HepG2 (cell line): ENCODE measurements at regions not wholly inside any gene's neighbourhood (a gene's known extent, or its start where the extent isn't known, plus 50 kb on each side); places are given as distances from the start of the nearest gene placed in this dataset.
A peak's percentile ranks its signal among the peaks of the same experiment; 100 is the strongest.

ENCODE experiments used
- ATAC-seq: fragments of 200-7000 bp; cut with Tn5 transposase; 3 replicates; pipeline ENCODE4 v1.9.1; 2020; ENCODE audit warnings: mild to moderate bottlenecking, moderate library complexity
- BruUV-seq: library from RNA; stranded (reverse); fragments of 400-500 nt; replicated peaks from 2 replicates; lab custom pipeline; 2021; lab: Mats Ljungman, UMichigan
- CTCF ChIA-PET: fragments of 300-600 bp; formaldehyde crosslinking; extraction: SDS; loops from one replicate; lab custom pipeline; 2021; ENCODE audit warnings: low total read pairs, inconsistent platforms, low intra/inter-chr PET ratio; lab: Yijun Ruan, JAX
- POLR2A ChIA-PET: fragments of 350-600 bp; sonication (Branson Sonifier 250); formaldehyde crosslinking; loops from one replicate; lab custom pipeline; 2020; ENCODE audit warnings: antibody characterized with exemption, inconsistent platforms; lab: Yijun Ruan, JAX
- DNase-seq: peaks from one replicate; pipeline ENCODE4 v3.0.0-alpha.2; 2015; ENCODE audit warnings: low spot score
- FAIRE-seq: peaks from 3 replicates; lab custom pipeline; 2011; peaks lifted over from hg19 to GRCh38; lab: Jason Lieb, UNC
- H2AFZ ChIP-seq: one replicate; pipeline ENCODE4 v1.6.1; 2011; ENCODE audit warnings: low read length, inconsistent platforms
- H3K27ac ChIP-seq: fragments of 300-600 bp; 3 replicates; pipeline ENCODE4 v1.8.0; 2011; ENCODE audit warnings: mixed run types, mild to moderate bottlenecking, mixed read lengths, low read length, inconsistent platforms; ENCODE audit not compliant: insufficient read depth; ENCODE audit errors: extremely low read length
- H3K27me3 ChIP-seq, 2 experiments: fragments of 200-600 bp in 1 of 2; 2 replicates in 1 of 2; 3 replicates in 1 of 2; pipeline versions ENCODE4 v1.6.0 to v1.8.0; 2011; ENCODE audit warnings: low read length in 2 of 2, mild to moderate bottlenecking in 2 of 2, moderate library complexity in 2 of 2, inconsistent platforms in 1 of 2; ENCODE audit not compliant: insufficient read depth in 2 of 2, control insufficient read depth in 1 of 2
- H3K36me3 ChIP-seq, 2 experiments: fragments of 200-600 bp in 1 of 2; replicated peaks in 1 of 2; 2 replicates in 1 of 2; 3 replicates in 1 of 2; pipeline versions ENCODE4 v1.5.1 to v1.8.0; 2011; ENCODE audit warnings: low read length in 2 of 2, inconsistent platforms in 1 of 2; ENCODE audit not compliant: insufficient read depth in 2 of 2, control insufficient read depth in 1 of 2
- H3K4me1 ChIP-seq: 2 replicates; pipeline ENCODE4 v1.5.1; 2012; ENCODE audit warnings: low read length, inconsistent platforms; ENCODE audit not compliant: insufficient read depth
- H3K4me2 ChIP-seq: 2 replicates; pipeline ENCODE4 v1.6.0; 2011; ENCODE audit warnings: low read depth, low read length, inconsistent platforms
- H3K4me3 ChIP-seq, 3 experiments: fragments of 200-600 bp in 1 of 3; sonication (generic), shearing (Covaris generic) in 1 of 3; replicated peaks in 1 of 3; 2 replicates each; pipeline ENCODE4 v1.5.1; 2011 to 2016; ENCODE audit warnings: low read length in 3 of 3, inconsistent platforms in 2 of 3, low read depth in 2 of 3, mild to moderate bottlenecking in 2 of 3, control low read depth in 1 of 3, mixed read lengths in 1 of 3; ENCODE audit not compliant: insufficient read depth in 1 of 3
- H3K79me2 ChIP-seq: one replicate; pipeline ENCODE4 v1.6.1; 2011; ENCODE audit warnings: low read length, inconsistent platforms; ENCODE audit not compliant: insufficient read depth
- H3K9ac ChIP-seq: 2 replicates; pipeline ENCODE4 v1.6.0; 2011; ENCODE audit warnings: mild to moderate bottlenecking, low read depth, low read length, inconsistent platforms; ENCODE audit not compliant: insufficient read depth
- H3K9me3 ChIP-seq: 2 replicates; pipeline ENCODE4 v1.5.1; 2012; ENCODE audit warnings: mild to moderate bottlenecking, low read length
- H4K20me1 ChIP-seq: 2 replicates; pipeline ENCODE4 v1.6.0; 2011; ENCODE audit warnings: inconsistent platforms, mild to moderate bottlenecking, low read length, moderate library complexity; ENCODE audit not compliant: insufficient read depth
- BORCS8-MEF2B ChIP-seq: sonication (generic); formaldehyde crosslinking; IDR thresholded peaks from 2 replicates; pipeline ENCODE4 v1.8.0; 2022; ENCODE audit warnings: mild to moderate bottlenecking, missing genetic modification reagents
- HNF4A ChIP-seq: sonication (generic); formaldehyde crosslinking; IDR thresholded peaks from 2 replicates; pipeline ENCODE4 v1.4.0; 2020; ENCODE audit warnings: missing genetic modification reagents
- MZF1 ChIP-seq: sonication (generic); formaldehyde crosslinking; IDR thresholded peaks from 2 replicates; pipeline ENCODE4 v1.8.1; 2023; ENCODE audit warnings: mild to moderate bottlenecking, missing genetic modification reagents, borderline replicate concordance
- ZBTB25 ChIP-seq: IDR thresholded peaks from 2 replicates; pipeline ENCODE4 v1.6.1; 2018; ENCODE audit warnings: missing genetic modification reagents
- WGBS: methylation state at CpG from one replicate; pipeline ENCODE4 v1.1.6; 2017; ENCODE audit warnings: low lambda C conversion rate; 5-methylcytosine and 5-hydroxymethylcytosine counted together
- in situ Hi-C: cut with HindIII; loops from 2 replicates; pipeline ENCODE4 v1.10.0; 2017; ENCODE audit warnings: low pct_unique_long_range_greater_than_20kb; ENCODE audit not compliant: extremely low pct_ligation_motif_present
- intact Hi-C: fragments of 100-400 bp; cut with micrococcal nuclease; formaldehyde crosslinking; loops from one replicate; pipeline ENCODE4 v1.10.0; 2022; ENCODE audit not compliant: unreplicated experiment
- TF ChIP-seq, protein P1 (sequence below): sonication (generic); formaldehyde crosslinking; IDR thresholded peaks from 2 replicates; pipeline ENCODE4 v1.5.0; 2020; ENCODE audit warnings: mild to moderate bottlenecking, missing genetic modification reagents

GRCh38 chr12:92581604-92582003, 121.2 kb upstream of the PLEKHG7 start (continued):
- TF ChIP-seq, protein P1, sequence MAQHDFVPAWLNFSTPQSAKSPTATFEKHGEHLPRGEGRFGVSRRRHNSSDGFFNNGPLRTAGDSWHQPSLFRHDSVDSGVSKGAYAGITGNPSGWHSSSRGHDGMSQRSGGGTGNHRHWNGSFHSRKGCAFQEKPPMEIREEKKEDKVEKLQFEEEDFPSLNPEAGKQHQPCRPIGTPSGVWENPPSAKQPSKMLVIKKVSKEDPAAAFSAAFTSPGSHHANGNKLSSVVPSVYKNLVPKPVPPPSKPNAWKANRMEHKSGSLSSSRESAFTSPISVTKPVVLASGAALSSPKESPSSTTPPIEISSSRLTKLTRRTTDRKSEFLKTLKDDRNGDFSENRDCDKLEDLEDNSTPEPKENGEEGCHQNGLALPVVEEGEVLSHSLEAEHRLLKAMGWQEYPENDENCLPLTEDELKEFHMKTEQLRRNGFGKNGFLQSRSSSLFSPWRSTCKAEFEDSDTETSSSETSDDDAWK, result no peak
- TF ChIP-seq MZF1, result no peak

- POLR2A ChIA-PET, result no interaction called here
- no peaks in the 10 kb centered on the region for H4K20me1 ChIP-seq
- CTCF ChIA-PET, result no interaction called here
- in situ Hi-C loops, result loop anchor here (10.0 kb wide), 1 partner anchor 760 kb away; no protein-coding TSS in a partner anchor
- no peak for TF ChIP-seq ZBTB25 (CRISPR knock-in tag)
- TF ChIP-seq HNF4A (CRISPR knock-in tag), result peak; percentile 77
- TF ChIP-seq BORCS8-MEF2B (CRISPR knock-in tag), result no peak
- TF ChIP-seq, all 625 proteins: peak for 1
- Histone ChIP-seq H3K27me3 (no peaks in the 10 kb centered on the region), H3K79me2 (no peaks in the 10 kb centered on the region), H3K4me3 (no peak overlapping the region), H3K27ac (no peak overlapping the region), H3K4me2 (no peak overlapping the region), H3K4me1 (peaks cover 12% of the 10 kb centered on the region), H3K9ac (no peak overlapping the region), H2AFZ (no peak overlapping the region), H3K36me3 (no peaks in the 10 kb centered on the region), H3K9me3 (no peaks in the 10 kb centered on the region)
- peak; percentile 9 for DNase-seq
- ATAC-seq, result peak; percentile 60
- intact Hi-C loops, result loop anchor here (5.0 kb wide), 1 partner anchor 148 kb away; no protein-coding TSS in a partner anchor
- no peak for FAIRE-seq
- BruUV-seq, result no TSS peak
- WGBS, result 60% methylated on average over 6 of the region's 6 CpGs
Observed at GRCh38 chr12:92574911-92575570, 127.7 kb upstream of the PLEKHG7 start.
